Anterior cingulate cortex (tissue), 58 donors: ENCODE measurements at regions not wholly inside any gene's neighbourhood (a gene's known extent, or its start where the extent isn't known, plus 50 kb on each side); places are given as distances from the start of the nearest gene placed in this dataset.

Experiments
- DNase-seq, 58 donors: peaks; one replicate each; lab custom pipeline; 2025; lab: John Stamatoyannopoulos, UW

DNA sequence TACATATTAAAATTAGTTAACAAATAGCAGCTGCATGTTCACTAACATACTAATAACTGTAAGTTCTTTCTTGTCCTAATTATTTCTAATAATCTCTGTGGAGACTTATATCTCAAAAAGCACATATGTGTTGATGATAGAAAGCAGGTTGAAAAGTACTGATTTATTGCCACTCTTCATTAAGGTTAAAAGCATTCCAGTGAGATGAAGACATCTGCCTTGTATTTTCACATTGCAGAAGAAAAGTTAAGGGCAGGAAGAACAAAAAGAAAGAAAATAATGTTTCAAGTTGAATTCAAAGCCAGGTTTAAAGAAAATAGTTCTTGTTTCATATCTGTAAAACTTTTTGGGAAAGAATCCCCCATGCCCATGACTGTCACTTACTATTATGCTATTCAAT lies 429.9 kb downstream of the MTX2 start:
- DNase-seq: no peak

GRCh38 chr2:176699644-176700043 lies 430.4 kb downstream of the MTX2 start:
- DNase-seq: no peak

- no peak for DNase-seq
These were observed 432.9 kb downstream of the MTX2 start for GRCh38 chr2:176702131-176702530.

DNA sequence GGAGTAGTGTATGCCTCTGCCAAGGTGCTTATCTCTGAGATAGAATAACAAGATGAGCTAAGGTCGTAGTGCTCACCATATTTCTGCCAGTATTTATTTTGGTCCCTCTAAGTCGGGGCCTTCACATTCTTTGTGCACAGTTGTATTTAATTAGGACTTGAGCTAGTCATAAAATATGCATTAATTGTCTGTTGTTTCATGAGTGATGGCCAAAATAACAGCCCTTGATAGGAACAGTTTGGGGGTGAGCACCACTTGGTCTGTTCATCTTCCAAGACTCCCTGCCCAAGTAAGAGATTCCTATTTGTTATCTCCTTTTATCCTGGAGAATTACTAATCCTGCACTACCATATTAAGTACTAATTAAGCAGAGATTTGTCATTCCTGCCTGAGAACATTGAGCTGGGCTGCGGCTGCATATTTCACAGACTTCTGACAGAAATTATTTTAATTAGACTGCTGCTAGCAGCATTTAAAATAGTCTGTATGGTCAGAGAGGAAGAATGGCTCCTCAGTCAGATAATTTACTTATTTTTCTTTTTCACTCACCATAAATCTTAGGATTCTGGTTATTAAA lies 435.1 kb downstream of the MTX2 start:
- DNase-seq: no peak

DNA sequence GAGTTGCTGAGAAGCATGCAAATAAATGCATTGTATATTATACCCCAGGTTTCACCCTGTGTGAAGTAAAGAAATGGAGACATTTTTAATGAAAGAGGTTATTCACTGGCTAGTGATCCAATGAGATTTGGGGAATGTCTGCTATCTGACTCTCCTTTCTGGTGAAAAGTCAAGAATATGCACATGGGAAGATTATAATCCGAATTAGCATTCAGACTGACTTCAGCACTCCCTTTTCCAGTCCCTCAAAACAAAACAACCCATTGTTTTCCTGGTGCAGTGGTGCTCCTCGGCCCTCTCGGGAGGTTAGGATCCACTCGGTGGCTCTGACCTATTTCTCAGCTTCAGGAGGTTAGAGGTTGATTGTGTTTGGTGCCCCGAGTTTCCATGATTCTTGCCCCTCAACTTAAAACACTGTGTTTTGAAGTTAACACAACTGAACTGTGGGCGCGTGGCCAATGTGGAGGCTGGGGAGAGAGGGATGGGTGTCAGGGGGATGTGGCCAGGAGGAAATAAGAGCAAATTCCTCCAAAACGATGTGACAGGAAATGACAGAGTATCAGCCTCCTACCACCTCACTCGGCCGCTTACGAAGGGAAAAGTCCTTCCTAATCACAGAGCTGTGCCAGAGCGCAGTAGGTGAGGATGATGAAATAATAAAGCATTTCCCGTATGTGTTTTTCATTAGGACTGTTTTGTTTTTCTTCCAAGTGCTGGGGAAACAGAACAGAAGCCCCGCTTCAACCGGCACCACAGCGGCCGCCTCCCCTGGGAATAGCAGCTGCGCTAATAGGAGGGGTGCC lies 440.1 kb downstream of the MTX2 start:
- peak in 2 of 58 donors; percentile 17 to 40 for DNase-seq

DNA sequence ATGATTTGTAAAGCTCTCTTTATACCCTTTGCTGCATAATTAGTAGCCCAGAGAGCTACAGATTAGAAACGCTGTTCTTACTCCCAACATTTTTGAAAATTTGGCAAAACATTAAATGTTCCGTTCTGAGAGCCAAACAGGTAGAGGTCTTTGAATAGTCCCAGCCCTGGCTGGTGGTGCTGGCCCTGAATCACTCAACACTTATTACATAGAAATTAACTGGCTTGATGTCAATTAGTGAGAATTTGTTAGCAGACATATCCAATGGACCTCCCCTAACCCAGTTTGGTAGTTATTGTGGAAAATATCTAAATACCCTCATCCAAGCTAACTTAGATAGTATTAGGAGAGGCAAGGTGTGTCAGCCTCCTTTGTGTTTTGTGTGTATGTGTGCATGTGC lies 440.7 kb downstream of the MTX2 start:
- no peak for DNase-seq

- DNase-seq: no peak
These were observed 441.5 kb downstream of the MTX2 start for GRCh38 chr2:176710657-176711186.

DNA sequence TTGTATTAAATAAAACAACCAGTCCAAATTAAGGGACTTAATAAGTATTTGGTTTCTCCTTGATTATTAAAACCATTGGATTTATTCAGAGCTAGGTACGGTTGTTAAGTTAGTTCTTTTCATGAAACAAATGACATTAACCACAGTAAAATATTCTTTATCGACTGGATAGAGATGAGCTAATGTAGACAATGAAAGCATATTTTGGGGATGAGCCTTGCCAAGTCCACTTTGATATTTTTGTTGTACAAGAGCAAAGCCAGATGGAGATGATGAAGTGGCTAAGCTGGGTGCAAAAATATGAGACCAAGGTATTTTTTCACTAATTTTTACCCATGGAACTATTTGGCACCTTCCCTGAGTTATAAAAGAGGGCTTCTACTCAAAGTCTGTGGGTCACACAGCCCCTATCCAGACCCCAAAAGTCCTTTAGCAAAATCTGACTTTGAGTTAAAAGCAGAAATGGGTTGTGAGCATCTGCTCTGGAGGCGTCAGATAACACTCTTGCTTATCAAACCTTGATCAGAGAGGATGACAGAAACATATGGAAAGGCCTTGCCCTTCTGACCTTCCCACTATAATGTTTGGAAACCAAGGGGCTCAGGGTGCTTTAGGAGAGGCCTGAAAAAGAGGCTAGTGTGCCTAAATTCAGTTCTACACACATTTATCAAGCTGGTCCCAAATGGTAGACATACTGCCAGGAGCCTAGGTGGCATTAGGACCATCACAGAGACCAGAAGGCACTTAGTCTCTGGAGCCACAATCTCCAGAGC lies 456.8 kb downstream of the MTX2 start:
- no peak for DNase-seq

DNA sequence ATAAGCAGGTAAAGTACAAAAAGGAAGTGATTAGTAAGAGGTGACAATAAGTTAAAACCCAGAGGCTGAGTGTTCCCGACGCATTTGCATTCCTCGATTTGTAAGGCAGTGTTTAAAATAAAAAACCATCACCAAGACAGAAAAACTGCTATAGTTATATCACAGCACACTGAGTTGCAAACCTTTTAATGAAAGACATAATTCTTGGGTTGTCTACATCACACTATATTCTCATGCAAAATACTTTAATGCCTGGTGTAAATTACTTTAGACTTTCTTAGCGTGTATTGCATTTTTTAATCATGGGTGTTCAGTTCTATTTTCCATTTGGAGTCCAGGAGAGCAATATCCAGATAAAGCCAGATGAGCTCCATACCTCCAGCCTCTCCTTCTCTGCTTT lies 458.5 kb downstream of the MTX2 start:
- DNase-seq: no peak

DNA sequence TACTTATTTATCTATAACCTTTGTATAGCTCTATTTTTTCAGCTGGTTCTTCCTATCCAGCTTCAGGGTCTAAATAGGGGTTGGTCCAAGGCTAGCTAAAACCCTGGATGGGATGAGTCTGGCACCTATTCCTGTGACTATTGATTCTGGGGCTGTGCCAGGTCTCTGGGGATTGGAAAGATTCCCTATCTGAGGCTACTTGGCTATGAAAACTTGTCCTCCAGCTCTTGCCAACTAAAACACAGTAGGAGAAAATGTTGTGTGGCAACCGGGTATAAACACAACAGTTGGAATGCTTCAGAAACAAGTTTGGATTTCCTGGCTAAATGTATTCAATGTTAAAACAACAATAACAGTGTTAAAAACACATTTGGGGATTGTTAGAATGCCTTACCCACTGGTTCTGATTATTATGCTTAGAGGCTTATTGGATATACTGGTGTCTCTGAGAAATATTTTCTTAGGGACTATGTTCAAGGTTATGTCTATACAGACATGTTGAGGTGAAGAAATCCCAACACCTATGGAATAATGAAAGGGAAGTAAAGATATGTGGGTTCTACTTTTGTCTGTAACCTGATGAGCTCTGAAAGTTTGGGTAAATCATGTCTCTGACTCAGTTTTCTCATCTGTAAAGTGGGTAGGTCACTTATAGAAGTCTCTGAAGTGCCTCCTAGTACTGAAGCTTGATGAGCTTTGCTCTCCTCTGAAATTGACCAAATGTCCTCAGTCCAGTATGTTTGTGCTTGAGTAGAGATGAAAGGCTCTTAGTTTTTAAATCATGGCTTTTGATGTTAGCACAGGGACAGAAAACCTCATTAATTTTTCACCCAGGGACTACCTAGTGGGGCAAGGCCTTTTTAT lies 460.7 kb downstream of the MTX2 start:
- peak in 3 of 58 donors; percentile 1 to 16 (median 3) for DNase-seq

GRCh38 chr2:176732780-176733179 lies 463.5 kb downstream of the MTX2 start:
- no peak for DNase-seq

- DNase-seq: no peak
These were observed 464.6 kb downstream of the MTX2 start for GRCh38 chr2:176733698-176734430.

DNA sequence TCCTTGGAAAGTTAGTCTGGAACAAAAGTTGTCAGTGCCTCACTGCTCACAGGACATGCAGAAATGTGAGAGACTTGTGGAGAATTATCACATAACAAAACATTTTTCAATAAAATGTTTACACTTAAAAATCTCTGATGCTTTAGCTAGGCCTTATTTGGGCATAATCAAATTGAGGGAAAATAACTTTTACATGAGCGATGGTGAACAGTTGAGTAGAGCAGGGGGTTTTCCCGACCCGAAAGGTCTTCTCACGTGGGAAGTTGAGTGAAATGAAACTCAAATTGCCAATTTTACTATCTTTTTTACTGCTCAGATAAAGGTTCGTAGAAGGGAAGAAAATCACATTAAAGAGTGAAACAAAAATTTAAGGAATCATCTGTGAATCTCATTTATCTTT lies 465.6 kb downstream of the MTX2 start:
- DNase-seq: no peak

GRCh38 chr2:176742271-176742670 lies 470.3 kb upstream of the HNRNPA3 start:
- no peak for DNase-seq

- DNase-seq: no peak
These were observed 468.9 kb upstream of the HNRNPA3 start for GRCh38 chr2:176743671-176744070.

DNA sequence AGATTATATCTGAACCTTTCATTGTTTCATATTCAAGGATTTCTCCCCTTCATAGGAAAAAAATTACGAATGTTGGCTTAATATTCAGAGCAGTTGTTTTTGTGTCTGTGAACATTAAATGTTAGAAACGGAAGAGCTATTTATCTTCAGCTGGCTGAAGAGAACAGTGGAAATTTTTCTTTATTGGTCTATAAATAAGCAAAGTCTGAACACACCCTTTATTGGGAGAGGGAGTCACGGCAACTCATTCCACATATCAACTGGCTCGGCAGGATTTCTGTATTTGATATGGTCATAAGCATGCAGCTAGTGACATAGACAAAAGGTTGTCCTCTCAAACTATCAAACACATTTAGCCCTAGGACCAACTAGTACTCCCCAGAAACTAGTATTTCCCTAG lies 468.4 kb upstream of the HNRNPA3 start:
- DNase-seq: no peak

- DNase-seq: no peak
These were observed 466.9 kb upstream of the HNRNPA3 start for GRCh38 chr2:176745543-176746200.

DNA sequence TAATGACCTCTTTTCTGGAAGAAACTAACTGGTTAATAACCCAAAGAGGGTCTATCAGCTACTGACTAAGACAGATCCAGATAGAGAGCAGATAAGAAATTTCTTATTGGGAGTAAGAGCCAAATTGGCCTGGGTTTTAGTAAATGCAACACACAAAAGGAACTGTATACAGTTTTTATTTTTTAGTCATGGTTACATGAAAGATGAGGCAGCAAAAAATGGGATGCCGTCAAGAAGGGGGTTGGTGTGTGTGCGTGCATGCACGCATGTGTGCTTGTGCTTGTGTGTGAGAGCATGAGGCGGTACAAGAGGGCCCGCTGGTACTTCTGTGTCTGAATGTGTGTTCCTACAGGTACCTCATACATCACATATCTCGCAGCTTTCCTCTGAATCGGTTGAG lies 466.2 kb upstream of the HNRNPA3 start:
- DNase-seq: no peak

DNA sequence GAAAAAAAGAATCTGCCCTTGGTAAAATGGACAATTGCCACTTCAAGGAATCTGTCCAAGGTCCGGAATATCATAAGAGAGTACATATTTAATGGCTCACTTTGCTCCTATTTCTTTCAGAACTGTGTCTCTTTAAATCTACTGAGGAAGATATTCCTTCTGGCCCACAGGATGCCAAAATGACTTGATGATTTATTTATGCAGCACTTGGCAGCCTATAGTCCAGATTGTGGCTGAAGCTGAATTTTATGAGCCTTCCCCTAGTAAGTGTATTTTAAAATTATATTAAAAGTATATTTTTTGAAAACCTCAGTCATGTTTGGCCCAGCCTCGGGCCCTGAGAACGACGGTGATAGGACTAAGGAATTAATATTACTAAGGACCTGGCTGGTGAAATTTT lies 465.1 kb upstream of the HNRNPA3 start:
- DNase-seq: no peak
